CD14-positive monocyte (primary cell): ENCODE measurements at regions not wholly inside any gene's neighbourhood (a gene's known extent, or its start where the extent isn't known, plus 50 kb on each side); places are given as distances from the start of the nearest gene placed in this dataset.

Experiments used
- DNase-seq, 3 donors: peaks; one replicate each; pipeline ENCODE4 v3.0.0-alpha.2; 2011 to 2022
- H2AFZ ChIP-seq: 2 replicates; pipeline ENCODE4 v1.6.0; 2012; ENCODE audit warnings: mild to moderate bottlenecking, low read depth, low read length, inconsistent platforms; ENCODE audit not compliant: insufficient read depth, poor library complexity, severe bottlenecking
- H3K27ac ChIP-seq, 2 donors: 1 replicate in 1 of 2; 2 replicates in 1 of 2; pipeline ENCODE4 v1.5.1; 2012 to 2013; ENCODE audit warnings: low read length in 2 of 2, control low read depth in 1 of 2, inconsistent platforms in 1 of 2, low read depth in 1 of 2, mild to moderate bottlenecking in 1 of 2
- H3K27me3 ChIP-seq, 2 donors: one replicate each; pipeline versions ENCODE4 v1.6.0 to v1.6.1; 2011 to 2013; ENCODE audit warnings: low read length in 2 of 2; ENCODE audit not compliant: control insufficient read depth in 2 of 2, insufficient read depth in 2 of 2
- H3K36me3 ChIP-seq, 2 donors: replicated peaks in 1 of 2; 1 replicate in 1 of 2; 2 replicates in 1 of 2; pipeline versions ENCODE4 v1.5.1 to v1.6.1; 2012 to 2013; ENCODE audit warnings: low read length in 2 of 2, control low read depth in 1 of 2, inconsistent platforms in 1 of 2, mild to moderate bottlenecking in 1 of 2; ENCODE audit not compliant: insufficient read depth in 2 of 2, control insufficient read depth in 1 of 2
- H3K4me1 ChIP-seq, 2 donors: 1 replicate in 1 of 2; 2 replicates in 1 of 2; pipeline versions ENCODE4 v1.5.1 to v1.6.1; 2012 to 2013; ENCODE audit warnings: low read length in 2 of 2, control low read depth in 1 of 2, inconsistent platforms in 1 of 2, mild to moderate bottlenecking in 1 of 2, moderate library complexity in 1 of 2; ENCODE audit not compliant: insufficient read depth in 2 of 2, control insufficient read depth in 1 of 2
- H3K4me2 ChIP-seq: replicated peaks from 2 replicates; pipeline ENCODE3; 2012; ENCODE audit warnings: low read length, moderate library complexity, mild to moderate bottlenecking; ENCODE audit not compliant: poor library complexity, severe bottlenecking; ENCODE audit errors: extremely low read depth
- H3K4me3 ChIP-seq, 3 experiments: fragments of 200-600 bp in 1 of 3; sonication (generic) in 1 of 3; replicated peaks in 1 of 3; 1 replicate in 2 of 3; 2 replicates in 1 of 3; pipeline ENCODE4 v1.5.1; 2011 to 2013; ENCODE audit warnings: low read length in 3 of 3, mild to moderate bottlenecking in 3 of 3, control low read depth in 2 of 3, low read depth in 2 of 3, inconsistent platforms in 1 of 3, moderate library complexity in 1 of 3
- H3K79me2 ChIP-seq: 2 replicates; pipeline ENCODE4 v1.6.0; 2012; ENCODE audit warnings: mild to moderate bottlenecking, control low read depth, inconsistent platforms, low read length, moderate library complexity; ENCODE audit not compliant: insufficient read depth
- H3K9ac ChIP-seq: 2 replicates; pipeline ENCODE4 v1.6.0; 2017; ENCODE audit warnings: low read length, mild to moderate bottlenecking; ENCODE audit not compliant: insufficient read depth, poor library complexity, severe bottlenecking
- H3K9me3 ChIP-seq, 2 donors: replicated peaks in 1 of 2; 1 replicate in 1 of 2; 2 replicates in 1 of 2; pipeline versions ENCODE4 v1.5.1 to v1.6.1; 2012 to 2013; ENCODE audit warnings: low read length in 2 of 2, control low read depth in 1 of 2; ENCODE audit not compliant: control insufficient read depth in 1 of 2, insufficient read depth in 1 of 2
- H4K20me1 ChIP-seq: 2 replicates; pipeline ENCODE4 v1.6.0; 2012; ENCODE audit warnings: mild to moderate bottlenecking, low read length, control low read depth, moderate library complexity; ENCODE audit not compliant: insufficient read depth
- H3K27ac Mint-ChIP-seq, 7 donors: one replicate each; pipeline ENCODE4 v1.8.0; 2020; ENCODE audit warnings: mild to moderate bottlenecking in 7 of 7, mixed read lengths in 7 of 7, moderate library complexity in 6 of 7, inconsistent platforms in 2 of 7
- H3K27me3 Mint-ChIP-seq, 3 donors: one replicate each; pipeline ENCODE4 v1.8.0; 2021 to 2022; ENCODE audit warnings: low read depth in 3 of 3, mild to moderate bottlenecking in 3 of 3, mixed read lengths in 3 of 3, moderate library complexity in 3 of 3, inconsistent platforms in 1 of 3
- H3K36me3 Mint-ChIP-seq, 2 donors: one replicate each; pipeline ENCODE4 v1.8.0; 2020; ENCODE audit warnings: mixed read lengths in 2 of 2, inconsistent platforms in 1 of 2, mild to moderate bottlenecking in 1 of 2
- H3K4me1 Mint-ChIP-seq: one replicate; pipeline ENCODE4 v1.8.0; 2020; ENCODE audit warnings: mild to moderate bottlenecking, mixed read lengths
- H3K4me3 Mint-ChIP-seq, 2 donors: one replicate each; pipeline ENCODE4 v1.8.0; 2020; ENCODE audit warnings: mild to moderate bottlenecking in 2 of 2, mixed read lengths in 2 of 2, moderate library complexity in 1 of 2
- H3K9me3 Mint-ChIP-seq, 7 donors: one replicate each; pipeline ENCODE4 v1.8.0; 2020 to 2022; ENCODE audit warnings: mixed read lengths in 7 of 7, mild to moderate bottlenecking in 6 of 7, moderate library complexity in 6 of 7, inconsistent platforms in 2 of 7
- WGBS: methylation state at CpG from one replicate; pipeline ENCODE4 v1.1.5; 2013; ENCODE audit warnings: missing lambda C conversion rate; ENCODE audit not compliant: insufficient coverage; 5-methylcytosine and 5-hydroxymethylcytosine counted together
- intact Hi-C, 2 donors: fragments of 100-400 bp; cut with micrococcal nuclease; formaldehyde crosslinking; loops; one replicate each; pipeline versions ENCODE4 v1.15.0 to v1.15.1; 2023
- TF ChIP-seq, protein P1 (sequence below): fragments of 200-600 bp; IDR thresholded peaks from one replicate; pipeline ENCODE4 v1.8.0; 2022; ENCODE audit warnings: antibody characterized with exemption, mild to moderate bottlenecking

DNA sequence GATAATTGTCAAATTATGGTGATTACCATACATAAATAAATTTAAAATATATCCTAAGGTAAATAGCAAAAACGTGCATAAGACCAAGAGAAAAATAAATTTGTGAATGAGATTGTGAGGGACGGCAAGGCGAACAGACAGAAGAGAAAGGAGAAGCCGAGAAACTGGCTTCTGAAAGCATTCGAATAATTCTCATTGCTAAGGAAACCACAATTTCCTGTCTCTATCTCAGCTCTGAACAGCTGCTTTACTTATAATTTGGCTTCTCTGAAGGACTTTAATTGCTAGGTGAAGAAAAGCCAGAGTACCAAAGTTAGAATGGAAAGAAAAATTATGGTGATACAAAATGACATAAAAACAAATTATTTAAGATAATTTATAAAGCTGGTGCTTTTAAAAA lies 79.0 kb upstream of the RGS17 start:
- H3K4me3 ChIP-seq = no peak overlapping the region
- H3K27ac Mint-ChIP-seq = no peak overlapping the region
- TF ChIP-seq, protein P1, sequence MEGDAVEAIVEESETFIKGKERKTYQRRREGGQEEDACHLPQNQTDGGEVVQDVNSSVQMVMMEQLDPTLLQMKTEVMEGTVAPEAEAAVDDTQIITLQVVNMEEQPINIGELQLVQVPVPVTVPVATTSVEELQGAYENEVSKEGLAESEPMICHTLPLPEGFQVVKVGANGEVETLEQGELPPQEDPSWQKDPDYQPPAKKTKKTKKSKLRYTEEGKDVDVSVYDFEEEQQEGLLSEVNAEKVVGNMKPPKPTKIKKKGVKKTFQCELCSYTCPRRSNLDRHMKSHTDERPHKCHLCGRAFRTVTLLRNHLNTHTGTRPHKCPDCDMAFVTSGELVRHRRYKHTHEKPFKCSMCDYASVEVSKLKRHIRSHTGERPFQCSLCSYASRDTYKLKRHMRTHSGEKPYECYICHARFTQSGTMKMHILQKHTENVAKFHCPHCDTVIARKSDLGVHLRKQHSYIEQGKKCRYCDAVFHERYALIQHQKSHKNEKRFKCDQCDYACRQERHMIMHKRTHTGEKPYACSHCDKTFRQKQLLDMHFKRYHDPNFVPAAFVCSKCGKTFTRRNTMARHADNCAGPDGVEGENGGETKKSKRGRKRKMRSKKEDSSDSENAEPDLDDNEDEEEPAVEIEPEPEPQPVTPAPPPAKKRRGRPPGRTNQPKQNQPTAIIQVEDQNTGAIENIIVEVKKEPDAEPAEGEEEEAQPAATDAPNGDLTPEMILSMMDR = no peak

DNA sequence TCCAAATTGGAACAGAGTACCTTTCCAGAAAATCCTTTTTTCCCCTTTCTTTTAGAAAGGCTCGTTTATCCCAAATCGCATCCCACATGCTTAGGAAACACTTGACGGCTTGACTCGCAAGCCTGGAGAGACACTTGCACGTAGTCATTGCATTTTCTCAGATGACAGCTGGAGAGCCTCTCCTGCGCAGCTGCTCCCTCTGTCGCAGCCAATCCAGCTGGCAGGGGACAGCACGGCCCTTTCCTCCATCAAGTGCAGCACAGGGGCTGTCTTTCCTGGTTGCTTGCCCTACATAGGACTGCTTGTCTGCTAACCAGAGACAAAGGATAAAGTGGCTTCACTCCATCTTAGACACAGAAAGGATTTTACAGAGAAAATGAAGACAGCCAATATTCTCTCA lies 77.6 kb upstream of the RGS17 start:
- Histone ChIP-seq H3K4me3 (no peak overlapping the region), H3K4me2 (no peak overlapping the region), H3K9me3 (no peaks in the 10 kb centered on the region), H3K36me3 (no peaks in the 10 kb centered on the region), H3K27ac (no peak overlapping the region), H3K79me2 (no peaks in the 10 kb centered on the region), H2AFZ (no peak overlapping the region), H3K4me1 (peaks cover 0 to 2% of the 10 kb centered on the region in 2 donors), H4K20me1 (no peaks in the 10 kb centered on the region), H3K9ac (no peak overlapping the region), H3K27me3 (no peaks in the 10 kb centered on the region)
- no peak overlapping the region for H3K27ac Mint-ChIP-seq
- DNase-seq = no peak
- H3K4me3 Mint-ChIP-seq = no peak overlapping the region
- WGBS = 89% methylated on average over 8 of the region's 8 CpGs
- H3K36me3 Mint-ChIP-seq = no peaks in the 10 kb centered on the region
- TF ChIP-seq, protein P1 = no peak
- peaks cover 8% of the 10 kb centered on the region for H3K4me1 Mint-ChIP-seq
- intact Hi-C loops = no loop called here
- H3K27me3 Mint-ChIP-seq = no peaks in the 10 kb centered on the region
- no peaks in the 10 kb centered on the region for H3K9me3 Mint-ChIP-seq

More for the DNA sequence above, 79.0 kb upstream of the RGS17 start:
- DNase-seq = no peak
- H3K9me3 ChIP-seq = no peaks in the 10 kb centered on the region
- intact Hi-C loops = no loop called here
- H3K9me3 Mint-ChIP-seq = no peaks in the 10 kb centered on the region
- H3K36me3 ChIP-seq = no peaks in the 10 kb centered on the region
- H2AFZ ChIP-seq = no peak overlapping the region
- H3K4me3 Mint-ChIP-seq = no peak overlapping the region
- WGBS = 0% methylated on average over 1 of the region's 5 CpGs
- no peaks in the 10 kb centered on the region for H4K20me1 ChIP-seq
- no peaks in the 10 kb centered on the region for H3K27me3 Mint-ChIP-seq
- H3K27me3 ChIP-seq = no peaks in the 10 kb centered on the region
- H3K36me3 Mint-ChIP-seq = no peaks in the 10 kb centered on the region
- H3K4me1 Mint-ChIP-seq = peaks cover 8% of the 10 kb centered on the region
- peaks cover 0 to 2% of the 10 kb centered on the region in 2 donors for H3K4me1 ChIP-seq
- no peak overlapping the region for H3K9ac ChIP-seq
- no peaks in the 10 kb centered on the region for H3K79me2 ChIP-seq
- H3K27ac ChIP-seq = no peak overlapping the region
- H3K4me2 ChIP-seq = peak overlapping the region; percentile 4
